ENCODE measurements at regions not wholly inside any gene's neighbourhood (a gene's known extent, or its start where the extent isn't known, plus 50 kb on each side); places are given as distances from the start of the nearest gene placed in this dataset.

- TF ChIP-seq ZBTB40 (IDR thresholded peaks at IDR 0.05): peak; percentile 72
- no peak for TF ChIP-seq ZBTB40 (CRISPR knock-in tag; IDR thresholded peaks at IDR 0.05)
- TF ChIP-seq TOE1 (IDR thresholded peaks at IDR 0.05; ENCODE audit: borderline replicate concordance): no peak
- TF ChIP-seq TOE1 (CRISPR knock-in tag; IDR thresholded peaks at IDR 0.05; ENCODE audit: borderline replicate concordance, low read depth): no peak
- no peak for TF ChIP-seq NR4A1 (CRISPR knock-in tag; IDR thresholded peaks at IDR 0.05)
- TF ChIP-seq NR4A1 (tag; IDR thresholded peaks at IDR 0.05): no peak
- peak in 1 of 2 experiments; percentile 50; a peak in 1 of 4 replicates for TF ChIP-seq SRF (CRISPR knock-in tag; IDR thresholded peaks at IDR 0.05)
- TF ChIP-seq NFIC (IDR thresholded peaks at IDR 0.05): peak; percentile 23; the same call in 1 of the 2 replicates
- no peak for TF ChIP-seq ZNF561 (CRISPR knock-in tag; conservative IDR thresholded peaks at IDR 0.05)
- TF ChIP-seq HMG20B (CRISPR knock-in tag; IDR thresholded peaks at IDR 0.05): no peak
- no peak for TF ChIP-seq NFATC3 (IDR thresholded peaks at IDR 0.05)
- no peak for TF ChIP-seq ZSCAN32 (CRISPR knock-in tag; IDR thresholded peaks at IDR 0.05)
- no peak for TF ChIP-seq DIDO1 (tag; IDR thresholded peaks at IDR 0.05; ENCODE audit: low read depth)
- no peak for TF ChIP-seq TCF3 (CRISPR knock-in tag; IDR thresholded peaks at IDR 0.05)
- no peak for TF ChIP-seq SAP30 (IDR thresholded peaks at IDR 0.05; ENCODE audit: borderline replicate concordance, insufficient read depth, low read depth, low read length, poor library complexity, severe bottlenecking)
- TF ChIP-seq, protein P1, sequence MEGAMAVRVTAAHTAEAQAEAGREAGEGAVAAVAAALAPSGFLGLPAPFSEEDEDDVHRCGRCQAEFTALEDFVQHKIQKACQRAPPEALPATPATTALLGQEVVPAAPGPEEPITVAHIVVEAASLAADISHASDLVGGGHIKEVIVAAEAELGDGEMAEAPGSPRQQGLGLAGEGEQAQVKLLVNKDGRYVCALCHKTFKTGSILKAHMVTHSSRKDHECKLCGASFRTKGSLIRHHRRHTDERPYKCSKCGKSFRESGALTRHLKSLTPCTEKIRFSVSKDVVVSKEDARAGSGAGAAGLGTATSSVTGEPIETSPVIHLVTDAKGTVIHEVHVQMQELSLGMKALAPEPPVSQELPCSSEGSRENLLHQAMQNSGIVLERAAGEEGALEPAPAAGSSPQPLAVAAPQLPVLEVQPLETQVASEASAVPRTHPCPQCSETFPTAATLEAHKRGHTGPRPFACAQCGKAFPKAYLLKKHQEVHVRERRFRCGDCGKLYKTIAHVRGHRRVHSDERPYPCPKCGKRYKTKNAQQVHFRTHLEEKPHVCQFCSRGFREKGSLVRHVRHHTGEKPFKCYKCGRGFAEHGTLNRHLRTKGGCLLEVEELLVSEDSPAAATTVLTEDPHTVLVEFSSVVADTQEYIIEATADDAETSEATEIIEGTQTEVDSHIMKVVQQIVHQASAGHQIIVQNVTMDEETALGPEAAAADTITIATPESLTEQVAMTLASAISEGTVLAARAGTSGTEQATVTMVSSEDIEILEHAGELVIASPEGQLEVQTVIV (CRISPR knock-in tag; IDR thresholded peaks at IDR 0.05; ENCODE audit: borderline replicate concordance): no peak
Measured at GRCh38 chr12:11500188-11500860, 105.0 kb upstream of the PRB2 start (continued).

Data from K562 (cell line).